Stomach (tissue), 4 donors: ENCODE measurements at regions not wholly inside any gene's neighbourhood (a gene's known extent, or its start where the extent isn't known, plus 50 kb on each side); places are given as distances from the start of the nearest gene placed in this dataset.

ENCODE experiments used
- CTCF ChIP-seq, 7 experiments: fragments of 450-650 bp in 4 of 7; fragments of 200-600 bp in 3 of 7; sonication (generic) in 3 of 7; IDR thresholded peaks; one replicate each; pipeline ENCODE4 v1.5.1; 2016 to 2019; ENCODE audit warnings: antibody characterized with exemption in 7 of 7, control low read depth in 2 of 7, mild to moderate bottlenecking in 1 of 7
- EP300 ChIP-seq: sonication (generic); formaldehyde crosslinking; IDR thresholded peaks from one replicate; pipeline ENCODE4 v1.6.1; 2017; ENCODE audit warnings: antibody characterized with exemption
- POLR2AphosphoS5 ChIP-seq, 3 donors: sonication (generic); formaldehyde crosslinking; IDR thresholded peaks; one replicate each; pipeline ENCODE4 v1.6.1; 2016; ENCODE audit warnings: antibody characterized with exemption in 3 of 3

DNA sequence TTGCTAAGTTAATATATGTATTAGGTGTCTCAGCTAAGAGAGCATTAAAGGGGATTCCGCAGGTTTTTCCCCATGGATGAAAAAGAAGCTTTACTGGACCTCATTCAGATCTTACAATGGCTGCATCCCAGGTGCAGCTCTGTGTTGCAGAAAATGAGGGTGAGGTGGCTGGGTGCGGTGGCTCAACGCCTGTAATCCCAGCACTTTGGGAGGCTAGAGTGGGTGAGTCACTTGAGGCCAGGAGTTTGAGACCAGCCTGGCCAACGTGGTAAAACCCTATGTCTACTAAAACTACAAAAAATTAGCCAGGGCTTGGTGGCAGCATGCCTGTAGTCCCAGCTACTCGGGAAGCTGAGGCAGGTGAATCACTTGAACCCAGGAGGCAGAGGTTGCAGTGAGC is 58.5 kb upstream of the MORC3 start:
- no peak for TF ChIP-seq CTCF (IDR thresholded peaks at IDR 0.05)
- no peak for TF ChIP-seq POLR2AphosphoS5 (IDR thresholded peaks at IDR 0.05)
- no peak for TF ChIP-seq EP300
